ENCODE measurements at regions not wholly inside any gene's neighbourhood (a gene's known extent, or its start where the extent isn't known, plus 50 kb on each side); places are given as distances from the start of the nearest gene placed in this dataset.

DNA sequence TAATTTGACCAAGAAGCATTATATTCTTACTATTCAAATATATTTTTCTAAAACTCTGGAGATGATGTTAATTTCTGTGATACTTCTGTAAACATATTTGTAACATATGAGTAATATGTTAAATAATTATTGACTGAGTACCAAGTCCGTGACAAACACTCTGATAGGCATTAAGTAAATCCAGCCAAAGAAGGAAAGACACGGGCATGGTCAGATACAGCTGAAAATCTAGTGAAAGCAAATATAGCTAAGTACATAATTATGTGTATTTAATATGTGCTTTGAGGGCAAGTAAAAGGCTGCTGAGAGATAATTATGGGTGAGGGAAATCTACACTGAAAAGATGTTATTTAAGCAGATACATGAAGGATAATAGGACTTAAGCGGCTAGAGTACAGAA is 1263.6 kb upstream of the ADGRL3 start:
- no peak for DNase-seq

DNA sequence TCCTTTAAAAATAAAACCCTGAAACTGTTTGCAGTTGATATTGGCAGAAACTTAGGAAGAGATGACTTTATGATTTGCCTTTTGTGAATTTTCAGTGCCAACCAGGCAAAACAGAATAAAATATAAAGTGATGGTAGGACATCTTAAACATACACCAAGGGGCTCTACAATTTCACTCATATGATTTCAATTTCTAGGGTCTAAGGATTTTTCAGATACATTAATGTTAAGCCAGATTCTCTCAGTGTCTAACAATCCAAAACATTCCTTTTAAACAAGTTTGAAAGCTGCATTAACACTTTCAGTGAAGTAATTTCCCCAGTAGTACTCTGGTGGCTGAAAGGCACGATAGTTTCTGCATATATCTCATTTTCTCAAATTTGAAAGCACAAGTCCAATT is 1262.0 kb upstream of the ADGRL3 start:
- no peak for DNase-seq

- DNase-seq, result no peak
These were observed 1254.8 kb upstream of the ADGRL3 start for GRCh38 chr4:59945277-59945676.

DNA sequence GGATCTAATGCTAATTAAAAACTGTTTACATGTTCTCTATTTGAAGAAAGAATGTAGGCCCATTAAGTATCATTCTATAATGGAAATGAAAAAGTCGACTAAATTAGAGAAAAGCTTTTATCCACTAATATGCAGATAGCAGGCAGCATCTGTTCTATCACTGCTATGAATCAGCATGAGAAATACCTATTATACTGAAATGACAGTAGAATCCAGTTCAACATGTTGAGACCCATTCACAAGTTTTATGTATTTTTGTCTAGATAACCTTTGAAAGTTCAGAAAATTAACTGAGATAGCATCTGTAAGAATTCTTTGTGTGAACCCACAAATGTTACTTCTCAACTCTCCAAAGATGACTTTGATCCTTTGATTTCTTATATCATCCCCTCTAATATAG is 1254.4 kb upstream of the ADGRL3 start:
- DNase-seq, result no peak

DNA sequence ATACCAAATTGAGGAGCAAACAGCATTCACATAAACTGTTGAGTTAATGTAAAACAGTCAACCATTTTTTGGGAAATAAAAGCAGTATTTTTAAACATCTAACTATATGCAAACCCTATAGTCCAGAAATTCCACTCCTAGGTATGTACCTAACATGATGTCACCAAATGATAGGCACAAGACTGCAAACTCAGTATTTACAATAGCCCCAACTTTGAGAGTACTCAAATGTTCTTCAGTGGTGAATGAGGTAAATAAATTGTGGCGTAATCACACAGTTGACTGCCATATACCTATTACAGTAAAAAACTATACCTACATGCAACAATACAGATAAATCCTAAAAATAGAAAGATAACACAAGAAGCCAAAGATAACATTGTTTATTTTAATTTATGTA is 1243.8 kb upstream of the ADGRL3 start:
- no peak for DNase-seq

- DNase-seq, result no peak
These were observed 1240.0 kb upstream of the ADGRL3 start for GRCh38 chr4:59960143-59960542.

GRCh38 chr4:59966758-59967157 is 1233.4 kb upstream of the ADGRL3 start:
- DNase-seq, result no peak

- no peak for DNase-seq
These were observed 1231.3 kb upstream of the ADGRL3 start for GRCh38 chr4:59968796-59969195.

GRCh38 chr4:59969909-59970308 is 1230.2 kb upstream of the ADGRL3 start:
- DNase-seq, result no peak

DNA sequence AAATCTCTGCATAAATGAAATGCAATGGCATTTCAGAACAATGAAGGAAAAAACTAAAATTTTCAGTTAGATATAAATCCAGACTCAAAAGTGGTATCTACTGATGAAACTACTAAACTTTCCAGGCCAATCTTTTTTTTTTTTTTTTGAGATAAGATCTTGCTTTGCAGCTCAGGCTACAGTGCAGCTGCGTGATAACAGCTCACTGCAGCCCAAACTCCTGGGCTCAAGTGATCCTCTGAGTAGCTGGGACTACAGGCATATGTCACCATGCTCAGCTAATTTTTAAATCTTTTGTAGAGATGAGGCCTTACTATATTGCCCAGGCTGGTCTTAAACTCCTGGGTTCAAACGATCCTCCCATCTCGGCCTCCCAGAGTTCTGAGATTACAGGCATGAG is 1228.2 kb upstream of the ADGRL3 start:
- no peak for DNase-seq

- DNase-seq, result no peak
These were observed 1226.6 kb upstream of the ADGRL3 start for GRCh38 chr4:59973492-59973891.

GRCh38 chr4:59979061-59979460 is 1221.1 kb upstream of the ADGRL3 start:
- DNase-seq, result no peak

DNA sequence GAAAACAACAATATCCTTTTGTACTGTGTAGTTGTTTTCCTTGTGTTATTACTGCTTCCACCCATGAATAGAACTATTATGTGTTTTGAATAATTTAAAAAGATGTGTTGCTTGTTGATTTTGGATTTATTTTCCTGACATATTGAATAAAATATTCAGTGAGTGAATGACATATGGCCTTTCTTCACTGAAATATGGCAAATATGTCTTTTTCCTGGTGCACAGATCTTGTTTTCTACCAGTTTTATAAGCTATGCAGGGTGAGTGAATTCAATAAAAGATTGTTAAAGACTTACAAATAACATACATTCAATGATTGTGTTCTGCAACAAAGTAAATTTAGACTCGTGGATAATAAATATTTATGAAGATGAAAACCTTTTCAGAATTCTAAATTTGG is 1216.3 kb upstream of the ADGRL3 start:
- no peak for DNase-seq

GRCh38 chr4:59987289-59987688 is 1212.8 kb upstream of the ADGRL3 start:
- no peak for DNase-seq

- no peak for DNase-seq
These were observed 1206.0 kb upstream of the ADGRL3 start for GRCh38 chr4:59994118-59994517.

GRCh38 chr4:60002603-60003337 is 1197.4 kb upstream of the ADGRL3 start:
- DNase-seq, result no peak

- DNase-seq, result no peak
These were observed 1186.5 kb upstream of the ADGRL3 start for GRCh38 chr4:60013464-60014184.

GRCh38 chr4:60016971-60017370 is 1183.2 kb upstream of the ADGRL3 start:
- no peak for DNase-seq

DNA sequence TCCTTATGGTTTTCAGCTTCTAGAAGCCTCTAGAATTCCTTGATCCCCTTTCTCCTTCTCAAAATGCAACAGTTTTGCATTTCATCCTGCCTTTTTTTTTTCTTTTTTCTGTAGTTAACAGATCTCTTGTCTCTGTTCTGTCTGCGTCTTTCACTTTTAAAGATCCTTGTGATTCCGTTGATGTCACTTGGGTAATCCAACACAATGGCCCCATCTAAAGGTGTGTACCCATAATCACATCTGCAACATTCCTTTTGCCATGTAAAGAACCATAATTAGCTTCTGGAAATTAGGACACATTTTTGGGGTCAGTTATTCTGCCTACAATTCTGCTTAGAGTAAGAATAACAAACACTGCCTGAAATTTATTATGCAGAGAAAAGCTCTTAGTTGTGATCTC is 1180.9 kb upstream of the ADGRL3 start:
- DNase-seq, result no peak

DNA sequence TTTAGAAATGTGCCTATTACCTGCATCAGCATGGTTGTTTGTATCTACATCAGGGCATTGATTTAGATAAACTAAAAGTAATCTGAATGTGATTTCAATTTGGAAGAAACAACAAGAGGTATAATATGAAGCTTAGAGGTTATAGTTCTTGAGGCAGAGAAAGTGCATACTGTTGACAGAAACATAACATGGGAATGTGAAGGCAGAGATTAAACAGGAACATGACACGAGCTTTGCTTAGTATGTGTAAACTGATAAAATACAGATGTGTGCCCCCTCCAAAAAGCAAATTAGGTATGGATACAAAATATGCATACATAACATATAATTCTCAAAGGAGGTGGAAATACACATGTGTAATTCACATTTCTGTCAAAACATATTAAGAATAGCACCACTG is 1180.2 kb upstream of the ADGRL3 start:
- no peak for DNase-seq

DNA sequence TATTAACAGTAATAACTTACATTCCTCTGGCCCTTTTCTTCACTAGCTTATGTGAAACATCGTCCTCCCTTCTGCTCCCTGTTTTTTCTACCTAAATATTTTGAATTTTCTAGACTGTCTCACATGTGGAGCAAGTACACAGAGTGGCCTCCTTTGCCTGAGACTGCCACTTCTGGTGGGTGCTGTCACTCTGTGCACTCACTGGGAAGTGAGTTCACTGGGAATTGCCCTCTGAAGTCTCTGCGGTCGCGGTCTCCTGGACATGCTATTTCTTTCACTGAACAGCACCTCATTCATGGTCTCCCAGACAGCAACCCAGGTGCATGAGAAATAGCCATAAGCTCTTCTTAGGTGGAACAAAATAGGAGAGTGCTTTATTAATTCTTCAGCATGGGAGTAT is 1179.7 kb upstream of the ADGRL3 start:
- no peak for DNase-seq

- DNase-seq, result no peak
These were observed 1166.3 kb upstream of the ADGRL3 start for GRCh38 chr4:60033826-60034225.

GRCh38 chr4:60034361-60034760 is 1165.8 kb upstream of the ADGRL3 start:
- DNase-seq, result no peak

DNA sequence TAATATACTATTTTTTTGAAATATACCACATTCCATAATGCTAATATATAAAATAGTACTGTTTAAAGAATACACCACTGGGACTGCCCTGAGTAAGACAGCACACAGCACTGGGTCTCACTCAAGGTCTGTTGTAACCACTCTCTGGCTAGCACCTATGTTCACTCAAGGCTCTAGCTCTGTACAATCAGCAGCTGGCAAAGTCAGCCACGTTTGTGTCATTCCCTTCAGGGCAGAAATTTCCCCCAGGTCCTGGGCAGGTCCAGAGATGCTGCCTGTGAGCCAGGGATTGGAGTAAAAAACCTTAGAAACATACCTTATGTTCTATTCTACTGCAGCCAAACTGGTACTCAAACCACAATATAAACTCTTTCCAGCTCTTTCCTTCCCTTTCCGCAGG is 1160.2 kb upstream of the ADGRL3 start:
- DNase-seq, result no peak

DNA sequence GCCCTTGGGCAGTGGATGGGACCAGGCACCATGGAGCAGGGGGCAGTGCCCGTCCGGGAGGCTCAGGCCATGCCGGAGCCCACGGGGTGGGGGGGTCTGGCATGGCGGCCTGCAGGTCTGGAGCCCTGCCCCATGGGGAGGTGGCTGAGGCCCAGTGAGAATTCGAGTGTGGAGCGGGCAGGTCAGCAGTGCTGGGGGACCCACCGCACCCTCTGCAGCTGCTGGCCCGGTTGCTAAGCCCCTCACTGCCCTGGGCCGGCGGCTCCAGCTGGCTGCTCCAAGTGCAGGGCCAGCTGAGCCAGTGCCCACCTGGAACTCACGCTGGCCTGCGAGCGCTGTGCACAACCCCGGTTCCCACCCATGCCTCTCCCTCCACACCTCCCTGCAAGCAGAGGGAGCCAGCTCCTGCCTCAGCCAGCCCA is 1157.9 kb upstream of the ADGRL3 start:
- no peak for DNase-seq
